ENCODE measurements at regions not wholly inside any gene's neighbourhood (a gene's known extent, or its start where the extent isn't known, plus 50 kb on each side); places are given as distances from the start of the nearest gene placed in this dataset.
A peak's percentile ranks its signal among the peaks of the same experiment; 100 is the strongest.

GRCh38 chrX:26927419-26927818 lies 535.7 kb downstream of the PPP4R3C start:
- H3K4me1 ChIP-seq, result no peaks in the 10 kb centered on the region
- ATAC-seq, result no peak
- intact Hi-C loops (cut with DNase I), result no loop called here

GRCh38 chrX:26925088-26925487 lies 538.1 kb downstream of the PPP4R3C start:
- Histone ChIP-seq H3K4me1 (no peaks in the 10 kb centered on the region), H3K27me3 (no peaks in the 10 kb centered on the region), H3K9me3 (no peaks in the 10 kb centered on the region), H3K27ac (no peak overlapping the region), H3K4me3 (no peak overlapping the region), H3K36me3 (no peaks in the 10 kb centered on the region)
- no peak for TF ChIP-seq CTCF (IDR thresholded peaks at IDR 0.05)
- DNase-seq (no peak), ATAC-seq (peak; percentile 41)
- intact Hi-C loops (cut with DNase I), result no loop called here

More at GRCh38 chrX:26927419-26927818, 535.7 kb downstream of the PPP4R3C start:
- no peak for DNase-seq
- H3K9me3 ChIP-seq, result no peaks in the 10 kb centered on the region
- H3K36me3 ChIP-seq, result no peaks in the 10 kb centered on the region
- no peak for TF ChIP-seq CTCF (IDR thresholded peaks at IDR 0.05)
- no peaks in the 10 kb centered on the region for H3K27me3 ChIP-seq
- H3K27ac ChIP-seq, result no peak overlapping the region
- H3K4me3 ChIP-seq, result no peak overlapping the region

- H3K27me3 ChIP-seq, result no peaks in the 10 kb centered on the region
- H3K4me1 ChIP-seq, result no peaks in the 10 kb centered on the region
- no peak for ATAC-seq
- TF ChIP-seq CTCF (IDR thresholded peaks at IDR 0.05), result no peak
- no peak for DNase-seq
- H3K27ac ChIP-seq, result no peak overlapping the region
- H3K9me3 ChIP-seq, result no peaks in the 10 kb centered on the region
- H3K4me3 ChIP-seq, result no peak overlapping the region
- H3K36me3 ChIP-seq, result no peaks in the 10 kb centered on the region
- intact Hi-C loops (cut with DNase I), result no loop called here
Measured at GRCh38 chrX:26922278-26922677, 540.9 kb downstream of the PPP4R3C start.

- Histone ChIP-seq H3K27ac (no peak overlapping the region), H3K4me1 (no peaks in the 10 kb centered on the region), H3K36me3 (no peaks in the 10 kb centered on the region), H3K4me3 (no peak overlapping the region), H3K9me3 (no peaks in the 10 kb centered on the region), H3K27me3 (no peaks in the 10 kb centered on the region)
- intact Hi-C loops (cut with DNase I), result no loop called here
- no peak for TF ChIP-seq CTCF (IDR thresholded peaks at IDR 0.05)
- peak; percentile 44 for ATAC-seq
- DNase-seq, result no peak
Measured at GRCh38 chrX:26918631-26919030, 544.5 kb downstream of the PPP4R3C start.

GRCh38 chrX:26916991-26917390 lies 546.1 kb downstream of the PPP4R3C start:
- ATAC-seq (no peak), DNase-seq (no peak)
- Histone ChIP-seq H3K4me1 (no peaks in the 10 kb centered on the region), H3K9me3 (no peaks in the 10 kb centered on the region), H3K27me3 (no peaks in the 10 kb centered on the region), H3K27ac (no peak overlapping the region), H3K4me3 (no peak overlapping the region), H3K36me3 (no peaks in the 10 kb centered on the region)
- TF ChIP-seq CTCF (IDR thresholded peaks at IDR 0.05), result no peak
- intact Hi-C loops (cut with DNase I), result no loop called here
